HEK293 (cell line): ENCODE measurements at regions not wholly inside any gene's neighbourhood (a gene's known extent, or its start where the extent isn't known, plus 50 kb on each side); places are given as distances from the start of the nearest gene placed in this dataset.

ENCODE experiments used
- CTCF ChIA-PET: fragments of 350-600 bp; formaldehyde crosslinking; extraction: SDS; loops from one replicate; lab custom pipeline; 2021; ENCODE audit warnings: antibody characterized with exemption; lab: Yijun Ruan, JAX
- POLR2A ChIA-PET: fragments of 300-600 bp; formaldehyde crosslinking; extraction: SDS; loops from one replicate; lab custom pipeline; 2020; ENCODE audit warnings: antibody characterized with exemption, inconsistent platforms; lab: Yijun Ruan, JAX
- H3K27ac ChIP-seq: fragments of 200-500 bp; sonication (Bioruptor generic); 2 replicates; pipeline ENCODE4 v1.5.1; 2014; ENCODE audit warnings: low read depth, low read length, control low read depth, inconsistent platforms; ENCODE audit errors: extremely low read depth
- H3K36me3 ChIP-seq, 2 experiments: fragments of 200-500 bp in 1 of 2; sonication (Bioruptor generic) in 1 of 2; 1 replicate in 1 of 2; 2 replicates in 1 of 2; pipeline ENCODE4 v1.5.1; 2014 to 2017; ENCODE audit warnings: inconsistent platforms in 2 of 2, low read length in 2 of 2; ENCODE audit not compliant: control insufficient read depth in 2 of 2, insufficient read depth in 1 of 2
- H3K4me1 ChIP-seq: fragments of 200-500 bp; sonication (Bioruptor generic); 2 replicates; pipeline ENCODE4 v1.5.1; 2014; ENCODE audit warnings: mild to moderate bottlenecking, low read length, inconsistent platforms; ENCODE audit not compliant: control insufficient read depth, insufficient read depth
- H3K4me3 ChIP-seq: 2 replicates; pipeline ENCODE4 v1.5.1; 2011; ENCODE audit warnings: low read depth, mild to moderate bottlenecking, control low read depth, low read length, moderate library complexity
- H3K9me3 ChIP-seq: fragments of 200-500 bp; sonication (Bioruptor generic); 2 replicates; pipeline ENCODE4 v1.5.1; 2014; ENCODE audit warnings: low read depth, low read length, inconsistent platforms; ENCODE audit not compliant: control insufficient read depth, insufficient read depth
- ATF2 ChIP-seq: fragments of 450-650 bp; formaldehyde crosslinking; IDR thresholded peaks from 2 replicates; pipeline ENCODE4 v1.5.1; 2016; ENCODE audit warnings: missing biosample characterization, missing genetic modification characterization, low read depth
- GFI1B ChIP-seq: fragments of 450-650 bp; formaldehyde crosslinking; IDR thresholded peaks from 2 replicates; pipeline ENCODE4 v1.5.1; 2016; ENCODE audit warnings: missing biosample characterization, missing genetic modification characterization
- GLIS2 ChIP-seq: fragments of 450-650 bp; formaldehyde crosslinking; IDR thresholded peaks from 2 replicates; pipeline ENCODE4 v1.5.1; 2016; ENCODE audit warnings: missing biosample characterization, missing genetic modification characterization
- KLF16 ChIP-seq: fragments of 450-650 bp; formaldehyde crosslinking; IDR thresholded peaks from 2 replicates; pipeline ENCODE4 v1.5.1; 2017; ENCODE audit warnings: missing biosample characterization, missing genetic modification characterization
- OSR2 ChIP-seq: fragments of 450-650 bp; formaldehyde crosslinking; IDR thresholded peaks from 2 replicates; pipeline ENCODE4 v1.5.1; 2016; ENCODE audit warnings: missing biosample characterization, missing genetic modification characterization
- PATZ1 ChIP-seq: fragments of 450-650 bp; formaldehyde crosslinking; IDR thresholded peaks from 2 replicates; pipeline ENCODE4 v1.5.1; 2016; ENCODE audit warnings: missing biosample characterization, missing genetic modification characterization
- PRDM10 ChIP-seq: fragments of 450-650 bp; formaldehyde crosslinking; IDR thresholded peaks from 2 replicates; pipeline ENCODE4 v1.5.1; 2016; ENCODE audit warnings: missing biosample characterization, missing genetic modification characterization
- RBAK ChIP-seq: fragments of 450-650 bp; formaldehyde crosslinking; IDR thresholded peaks from 2 replicates; pipeline ENCODE4 v1.5.1; 2016; ENCODE audit warnings: missing biosample characterization, missing genetic modification characterization
- SETDB1 ChIP-seq: IDR thresholded peaks from one replicate; pipeline ENCODE4 v1.6.1; 2017; ENCODE audit warnings: mild to moderate bottlenecking, low read length, moderate library complexity, mixed read lengths; ENCODE audit not compliant: insufficient read length
- TRIM28 ChIP-seq: IDR thresholded peaks from 2 replicates; pipeline ENCODE4 v1.6.1; 2011; ENCODE audit warnings: low read length, control low read depth, borderline replicate concordance
- ZNF133 ChIP-seq: fragments of 450-650 bp; formaldehyde crosslinking; IDR thresholded peaks from 2 replicates; pipeline ENCODE4 v1.5.1; 2016; ENCODE audit warnings: missing biosample characterization, missing genetic modification characterization
- ZNF184 ChIP-seq: fragments of 450-650 bp; IDR thresholded peaks from 2 replicates; pipeline ENCODE4 v1.5.1; 2018; ENCODE audit warnings: missing biosample characterization, mild to moderate bottlenecking, missing genetic modification characterization
- ZNF24 ChIP-seq: fragments of 450-650 bp; formaldehyde crosslinking; IDR thresholded peaks from 2 replicates; pipeline ENCODE4 v1.5.1; 2016; ENCODE audit warnings: missing biosample characterization, missing genetic modification characterization
- ZNF248 ChIP-seq: fragments of 450-650 bp; formaldehyde crosslinking; IDR thresholded peaks from 2 replicates; pipeline ENCODE4 v1.5.1; 2017; ENCODE audit warnings: missing biosample characterization, missing genetic modification characterization
- ZNF274 ChIP-seq, 2 experiments: fragments of 200-500 bp in 1 of 2; fragments of 450-650 bp in 1 of 2; sonication (Bioruptor generic) in 1 of 2; formaldehyde crosslinking in 1 of 2; IDR thresholded peaks; 2 replicates each; pipeline versions ENCODE4 v1.5.1 to v1.6.1; 2014 to 2016; ENCODE audit warnings: borderline replicate concordance in 1 of 2, inconsistent platforms in 1 of 2, low read length in 1 of 2, missing biosample characterization in 1 of 2, missing genetic modification characterization in 1 of 2
- ZNF280C ChIP-seq: fragments of 450-650 bp; formaldehyde crosslinking; IDR thresholded peaks from 2 replicates; pipeline ENCODE4 v1.5.1; 2016; ENCODE audit warnings: missing biosample characterization, missing genetic modification characterization
- ZNF335 ChIP-seq: fragments of 450-650 bp; formaldehyde crosslinking; conservative IDR thresholded peaks from 2 replicates; pipeline ENCODE4 v1.5.1; 2016; ENCODE audit warnings: missing biosample characterization, missing genetic modification characterization
- ZNF404 ChIP-seq: fragments of 450-650 bp; formaldehyde crosslinking; IDR thresholded peaks from 2 replicates; pipeline ENCODE4 v1.5.1; 2017; ENCODE audit warnings: missing biosample characterization, missing genetic modification characterization
- ZNF423 ChIP-seq: fragments of 450-650 bp; formaldehyde crosslinking; IDR thresholded peaks from 2 replicates; pipeline ENCODE4 v1.5.1; 2016; ENCODE audit warnings: missing biosample characterization, missing genetic modification characterization
- ZNF501 ChIP-seq: fragments of 450-650 bp; formaldehyde crosslinking; IDR thresholded peaks from 2 replicates; pipeline ENCODE4 v1.5.1; 2016; ENCODE audit warnings: missing biosample characterization, missing genetic modification characterization
- ZNF521 ChIP-seq: fragments of 450-650 bp; formaldehyde crosslinking; IDR thresholded peaks from 2 replicates; pipeline ENCODE4 v1.5.1; 2017; ENCODE audit warnings: missing biosample characterization, mild to moderate bottlenecking, missing genetic modification characterization
- ZNF530 ChIP-seq: fragments of 450-650 bp; formaldehyde crosslinking; IDR thresholded peaks from 2 replicates; pipeline ENCODE4 v1.5.1; 2016; ENCODE audit warnings: low read depth, missing biosample characterization, missing genetic modification characterization
- ZNF677 ChIP-seq: fragments of 450-650 bp; IDR thresholded peaks from 2 replicates; pipeline ENCODE4 v1.5.0; 2018; ENCODE audit warnings: missing biosample characterization, mild to moderate bottlenecking, missing genetic modification characterization, moderate library complexity
- ZNF791 ChIP-seq: fragments of 450-650 bp; formaldehyde crosslinking; IDR thresholded peaks from 2 replicates; pipeline ENCODE4 v1.5.1; 2016; ENCODE audit warnings: missing biosample characterization, missing genetic modification characterization
- ZNF792 ChIP-seq: fragments of 450-650 bp; formaldehyde crosslinking; IDR thresholded peaks from 2 replicates; pipeline ENCODE4 v1.5.1; 2016; ENCODE audit warnings: missing biosample characterization, missing genetic modification characterization

- no peaks in the 10 kb centered on the region for H3K9me3 ChIP-seq
- ChIA-PET CTCF (interaction anchor here (0.7 to 1.3 kb wide), 2 partner anchors 11 to 504 kb away, joined by 3 read pairs; no protein-coding TSS in a partner anchor), POLR2A (no interaction called here)
- no peaks in the 10 kb centered on the region for H3K4me1 ChIP-seq
- TF ChIP-seq ZNF24 (tag by site-specific recombination) (no peak), GLIS2 (no peak), ZNF530 (tag by site-specific recombination) (no peak), ZNF521 (tag by site-specific recombination) (no peak), ZNF248 (tag by site-specific recombination) (no peak), ZNF274 (IDR thresholded peaks at IDR 0.05; ENCODE audit: low read length) (no peak), ZNF274 (tag by site-specific recombination; IDR thresholded peaks at IDR 0.05; ENCODE audit: borderline replicate concordance) (no peak), PRDM10 (tag by site-specific recombination) (no peak), ZNF792 (tag by site-specific recombination) (no peak), OSR2 (no peak)
- no peak overlapping the region for H3K4me3 ChIP-seq
- no peaks in the 10 kb centered on the region for H3K36me3 ChIP-seq
- H3K27ac ChIP-seq = no peak overlapping the region
Measured at GRCh38 chr1:81174052-81174451, 626.7 kb upstream of the ADGRL2 start.

GRCh38 chr1:81172483-81172882 lies 628.3 kb upstream of the ADGRL2 start:
- H3K4me1 ChIP-seq = no peaks in the 10 kb centered on the region
- H3K36me3 ChIP-seq = no peaks in the 10 kb centered on the region
- TF ChIP-seq ZNF274 (IDR thresholded peaks at IDR 0.05; ENCODE audit: low read length) = no peak
- TF ChIP-seq ZNF274 (tag by site-specific recombination; IDR thresholded peaks at IDR 0.05; ENCODE audit: borderline replicate concordance) = no peak
- no peak for TF ChIP-seq ZNF184 (tag by site-specific recombination)
- no peak for TF ChIP-seq KLF16 (tag by site-specific recombination)
- no peak for TF ChIP-seq GFI1B (tag by site-specific recombination)
- TF ChIP-seq ZNF335 (tag by site-specific recombination) = no peak
- TF ChIP-seq ZNF133 (tag by site-specific recombination) = no peak
- TF ChIP-seq RBAK (tag by site-specific recombination) = no peak
- peak; percentile 95 for TF ChIP-seq ZNF791
- TF ChIP-seq SETDB1 = peak; percentile 97
- peak; percentile 81 for TF ChIP-seq TRIM28
- no peak for TF ChIP-seq ZNF501 (tag by site-specific recombination)
- no peak for TF ChIP-seq ZNF423 (tag by site-specific recombination)
- H3K9me3 ChIP-seq = no peaks in the 10 kb centered on the region
- H3K27ac ChIP-seq = no peak overlapping the region
- POLR2A ChIA-PET = no interaction called here
- no peak overlapping the region for H3K4me3 ChIP-seq
- CTCF ChIA-PET = no interaction called here

GRCh38 chr1:81170721-81171120 lies 630.0 kb upstream of the ADGRL2 start:
- Histone ChIP-seq H3K36me3 (no peaks in the 10 kb centered on the region), H3K9me3 (no peaks in the 10 kb centered on the region), H3K4me3 (no peak overlapping the region), H3K4me1 (no peaks in the 10 kb centered on the region), H3K27ac (no peak overlapping the region)
- ChIA-PET POLR2A (no interaction called here), CTCF (no interaction called here)
- TF ChIP-seq ZNF677 (tag by site-specific recombination) (no peak), ZNF280C (no peak), PATZ1 (tag by site-specific recombination) (no peak), ATF2 (tag by site-specific recombination) (no peak), ZNF404 (tag by site-specific recombination) (no peak)
